ENCODE measurements at regions not wholly inside any gene's neighbourhood (a gene's known extent, or its start where the extent isn't known, plus 50 kb on each side); places are given as distances from the start of the nearest gene placed in this dataset.
"Not testable (repeated sequence)": the region's sequence is repeated elsewhere in the genome, so short reads cannot be mapped to it uniquely, and the experiment has no call there.

DNA sequence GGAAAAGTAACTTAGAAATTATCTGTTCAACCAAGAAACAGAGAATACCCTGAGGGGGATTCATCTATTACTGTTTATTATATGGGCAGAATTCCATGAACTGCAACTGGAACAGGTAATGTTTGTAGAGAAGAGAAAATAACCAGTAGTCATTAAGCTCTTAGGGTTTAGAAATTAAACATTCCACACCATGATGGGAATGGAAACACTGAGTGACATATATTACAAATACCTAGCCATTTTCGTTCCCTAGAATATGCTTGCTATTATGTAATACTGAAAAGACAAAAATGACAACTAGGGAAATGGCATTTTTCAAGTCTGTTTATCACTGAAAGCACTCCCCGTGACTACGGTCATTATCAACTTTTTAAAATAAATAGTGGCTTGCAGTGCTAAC is 1007.4 kb downstream of the GATA3 start:
- no peak for DNase-seq

DNA sequence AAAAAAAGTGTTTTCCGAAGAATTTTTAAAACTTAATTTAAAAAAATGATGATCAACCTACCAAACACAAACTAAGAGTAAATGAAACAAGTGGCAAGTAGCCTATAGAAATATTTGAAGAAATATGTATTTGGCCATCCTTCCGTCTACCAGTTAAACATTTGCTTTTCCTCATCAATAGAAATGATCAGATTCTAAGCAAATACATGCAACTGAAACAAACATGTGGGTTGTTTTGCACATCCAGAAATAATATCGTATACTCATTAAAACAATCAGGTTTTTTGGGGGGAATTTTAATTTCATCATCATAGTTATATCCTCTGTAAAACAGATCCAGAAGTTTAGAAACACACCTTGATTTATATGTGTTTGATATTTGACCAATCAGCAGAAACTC is 1011.7 kb downstream of the GATA3 start:
- DNase-seq: no peak

DNA sequence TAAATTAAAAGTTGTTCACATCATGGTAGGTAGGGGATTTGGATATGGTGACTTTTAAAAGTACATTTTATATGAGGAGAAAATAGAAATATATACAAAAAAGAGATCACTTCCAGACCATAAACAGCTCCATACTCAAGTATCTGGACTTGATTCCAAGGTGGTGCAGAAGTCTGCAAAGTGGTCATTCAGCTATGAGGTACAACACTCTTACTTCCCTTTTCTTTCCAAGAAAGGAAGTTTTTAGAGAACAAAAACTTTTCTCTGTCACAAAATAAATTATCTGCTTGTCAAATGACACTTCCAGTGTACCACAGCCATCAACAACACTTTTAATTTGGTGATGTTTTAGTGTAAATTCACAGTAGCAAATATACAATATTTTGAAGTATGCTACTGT is 1013.5 kb downstream of the GATA3 start:
- no peak for DNase-seq

DNA sequence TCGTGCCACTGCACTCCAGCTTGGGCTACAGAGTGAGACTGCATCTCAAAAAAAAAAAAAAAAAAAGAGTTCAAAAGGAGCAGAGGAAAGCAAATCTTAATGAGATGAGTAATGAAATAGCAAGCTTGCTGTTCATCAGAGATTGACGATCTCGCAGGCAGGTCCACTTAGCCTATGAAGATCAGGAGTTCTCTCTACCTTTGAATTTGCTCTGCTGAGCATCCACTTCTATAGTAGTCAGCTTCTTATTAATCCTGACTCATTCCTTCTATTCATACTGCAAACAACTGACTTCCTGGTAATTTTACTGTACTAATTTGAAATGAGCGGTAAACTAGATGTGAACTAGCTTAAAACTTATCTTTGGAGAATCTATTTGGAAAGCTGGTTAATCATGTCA is 1014.6 kb downstream of the GATA3 start:
- peak in 1 of 5 experiments; percentile 73 for DNase-seq

DNA sequence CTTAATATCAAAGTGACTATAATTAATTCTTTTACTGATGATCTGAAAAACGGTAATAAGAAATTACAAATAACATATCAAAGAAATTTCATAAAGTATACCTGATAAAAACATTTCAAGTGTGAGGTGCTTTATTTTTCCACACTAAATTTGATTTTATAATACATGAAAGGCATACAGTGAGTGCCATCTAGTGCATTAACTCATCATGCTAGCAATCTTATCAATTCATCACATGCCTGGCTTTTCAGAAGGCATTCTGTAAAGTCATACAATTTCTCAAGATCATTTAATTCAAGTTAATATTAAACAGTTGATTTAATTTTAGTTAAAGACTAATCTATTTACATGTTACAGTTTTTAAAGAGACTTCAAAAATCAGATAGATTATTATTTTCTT is 1020.9 kb downstream of the GATA3 start:
- DNase-seq: peak in 1 of 5 experiments; percentile 62

DNA sequence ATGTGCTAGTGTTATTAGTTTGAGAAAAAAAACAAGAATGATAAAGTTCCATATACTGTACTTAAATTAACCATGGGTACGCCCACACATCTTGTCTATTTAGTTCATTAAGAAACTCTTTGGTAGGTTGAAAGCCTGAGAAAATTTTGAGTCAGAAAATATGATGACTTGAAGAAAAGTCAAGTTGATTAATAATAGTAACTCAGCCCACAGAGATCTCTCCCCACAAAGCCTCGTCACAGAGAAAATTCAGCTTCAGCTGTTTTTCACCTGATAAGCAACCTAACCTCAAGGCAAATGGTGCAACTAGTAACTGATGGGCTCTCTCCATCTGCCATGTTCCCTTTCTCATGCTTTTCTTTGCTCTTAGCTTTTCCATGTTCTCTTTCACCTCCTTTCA is 1021.6 kb downstream of the GATA3 start:
- DNase-seq: peak in 1 of 5 experiments; percentile 83

DNA sequence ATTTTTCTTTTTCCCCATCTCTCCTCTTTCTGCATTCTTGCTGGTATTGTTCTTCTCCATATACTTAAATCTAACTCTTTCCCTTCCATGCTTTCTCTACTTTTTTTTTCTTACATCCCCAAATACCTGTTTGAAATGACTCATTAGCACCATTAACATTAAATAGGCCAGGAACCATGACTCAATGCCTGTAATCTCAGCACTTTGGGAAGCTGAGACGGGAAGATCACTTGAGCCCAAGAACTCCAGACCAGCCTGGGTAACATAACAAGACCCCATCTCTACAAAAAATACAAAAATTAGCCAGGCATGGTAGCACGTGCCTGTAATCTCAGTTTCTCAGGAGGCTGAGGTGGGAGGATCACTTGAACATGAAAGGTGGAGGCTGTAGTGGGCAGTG is 1026.8 kb downstream of the GATA3 start:
- DNase-seq: no peak

DNA sequence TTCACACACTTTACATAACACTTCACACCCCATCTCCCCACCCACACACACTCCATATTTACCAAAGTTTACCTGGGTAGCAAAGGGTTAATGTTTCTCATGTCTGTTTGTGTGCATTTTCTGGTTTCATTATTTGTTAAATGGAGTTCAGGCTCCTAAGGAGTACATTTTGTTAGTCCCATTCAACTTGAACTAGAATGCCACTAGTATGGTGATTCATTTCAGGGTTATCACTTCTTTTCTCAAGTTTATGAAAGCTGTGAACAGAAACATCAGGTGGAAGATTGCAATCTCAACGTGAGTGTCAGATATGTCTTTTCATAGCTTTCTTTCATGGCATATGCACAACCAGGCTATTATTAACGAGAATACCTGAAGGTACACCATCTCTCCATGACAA is 1027.5 kb downstream of the GATA3 start:
- peak in 1 of 5 experiments; percentile 92 for DNase-seq

DNA sequence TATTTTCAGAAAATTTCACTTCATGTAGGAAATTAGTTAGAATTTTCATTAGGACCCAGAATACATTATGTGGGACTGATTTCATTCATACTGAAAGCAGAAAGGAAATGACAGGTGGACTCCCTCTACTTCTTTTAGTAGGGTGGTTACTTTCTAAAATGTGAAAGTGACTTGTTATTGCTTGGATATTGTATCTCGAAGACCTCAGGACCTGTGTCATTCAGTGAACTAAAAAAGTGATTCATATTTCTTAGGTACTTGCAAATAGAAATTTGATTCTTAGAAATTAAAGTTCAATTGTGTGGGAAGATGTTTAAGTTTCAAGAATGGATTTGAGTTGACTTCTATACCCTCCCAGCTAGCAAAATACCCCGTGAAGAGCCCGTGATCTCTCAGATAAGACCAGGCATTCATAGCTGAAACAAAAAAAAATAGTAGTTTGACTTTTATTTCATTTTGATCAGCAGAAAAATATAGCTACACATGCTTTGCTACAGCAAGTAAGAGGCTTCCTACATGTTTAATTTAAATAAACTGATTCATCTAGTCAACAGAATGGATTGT is 1037.1 kb downstream of the GATA3 start:
- DNase-seq: peak in 1 of 5 experiments; percentile 85

DNA sequence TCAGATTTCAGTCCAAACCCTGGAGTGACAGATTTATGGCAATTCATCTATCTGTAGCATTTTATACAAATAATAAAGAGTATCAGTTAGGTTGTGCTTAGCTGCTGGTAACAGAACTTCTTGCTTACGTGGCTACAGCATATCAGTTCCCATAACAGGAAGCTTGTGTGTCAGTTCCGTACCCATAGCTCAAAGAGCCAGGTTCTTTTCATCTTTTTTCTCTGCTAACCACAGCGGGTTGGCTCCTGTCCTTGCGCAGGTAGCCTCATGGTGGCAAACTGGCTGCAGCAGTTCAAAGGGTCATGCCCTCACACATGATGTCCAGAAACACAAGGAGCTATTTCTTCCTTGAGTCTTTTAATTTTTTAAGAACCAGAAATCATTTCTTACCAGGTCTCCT is 1041.8 kb downstream of the GATA3 start:
- peak in 3 of 5 experiments; percentile 18 to 89 (median 42) for DNase-seq

DNA sequence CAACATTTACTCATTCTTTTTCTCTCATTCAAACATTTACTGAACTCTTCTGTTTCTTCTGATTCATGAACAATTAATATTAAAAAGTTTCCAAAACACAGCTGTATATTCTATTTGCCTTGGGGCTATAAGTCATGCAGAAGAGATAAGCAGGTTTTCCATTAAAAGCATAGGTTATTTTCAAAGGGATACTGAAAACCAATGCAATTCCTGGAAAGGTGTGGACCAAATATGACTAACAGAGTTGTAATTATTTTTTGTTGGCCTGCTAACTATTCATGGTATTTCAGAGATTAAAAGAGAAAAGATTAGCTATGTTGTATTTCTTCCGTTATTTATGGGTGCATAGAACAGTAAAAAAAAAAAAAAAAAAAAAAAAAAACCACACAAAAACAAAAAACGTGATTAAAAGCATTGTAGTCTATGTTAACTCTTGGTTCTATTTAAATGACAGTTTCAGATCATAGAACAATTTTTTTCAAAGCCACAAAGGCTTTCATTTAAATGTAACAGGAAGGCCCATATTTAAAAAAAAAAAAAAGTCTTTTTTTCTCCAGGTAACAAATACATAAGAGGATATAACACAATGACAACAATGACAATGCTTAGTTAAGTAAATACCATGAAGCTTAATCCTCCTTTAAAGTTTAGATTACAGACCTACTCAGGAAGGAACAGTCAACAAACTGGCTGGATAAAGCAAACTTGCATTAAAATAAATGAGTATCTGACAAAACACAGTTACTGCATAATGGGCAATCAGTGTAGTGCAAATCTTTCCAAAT is 1042.9 kb downstream of the GATA3 start:
- DNase-seq: peak in 2 of 5 experiments; percentile 29 to 81

DNA sequence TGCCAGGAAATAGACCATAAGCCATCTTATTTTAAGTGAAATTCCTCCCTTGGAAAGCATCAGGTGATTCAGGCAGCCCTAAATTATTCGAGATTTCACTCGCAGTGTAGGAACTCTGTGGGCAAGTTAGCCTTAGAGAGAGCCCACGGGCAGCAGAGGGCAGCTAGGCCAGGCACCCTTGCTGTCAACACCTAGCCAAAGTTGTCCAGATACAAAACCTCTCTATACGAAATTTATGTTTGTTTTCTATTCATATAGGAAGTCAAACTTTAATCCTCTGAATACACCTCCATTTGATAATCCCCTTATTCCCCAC is 1043.5 kb downstream of the GATA3 start:
- DNase-seq: no peak

DNA sequence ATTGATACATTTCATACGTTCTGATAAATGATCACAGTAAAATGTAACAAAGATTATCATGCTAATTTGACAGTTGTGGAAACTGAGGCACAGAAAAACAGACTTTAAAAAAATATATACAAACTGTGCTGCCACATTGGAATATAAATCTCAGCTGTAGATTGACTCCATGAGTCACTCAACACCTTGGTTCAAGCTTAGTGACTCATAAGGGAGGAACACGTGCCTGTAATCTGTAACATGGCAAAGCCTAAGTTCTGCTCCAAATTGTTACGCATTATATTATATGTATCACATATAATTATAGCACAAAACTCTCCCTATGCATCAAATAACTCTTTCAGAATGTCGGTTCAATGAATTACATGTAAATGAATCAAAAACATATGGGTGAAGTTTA is 1047.5 kb downstream of the GATA3 start:
- no peak for DNase-seq

DNA sequence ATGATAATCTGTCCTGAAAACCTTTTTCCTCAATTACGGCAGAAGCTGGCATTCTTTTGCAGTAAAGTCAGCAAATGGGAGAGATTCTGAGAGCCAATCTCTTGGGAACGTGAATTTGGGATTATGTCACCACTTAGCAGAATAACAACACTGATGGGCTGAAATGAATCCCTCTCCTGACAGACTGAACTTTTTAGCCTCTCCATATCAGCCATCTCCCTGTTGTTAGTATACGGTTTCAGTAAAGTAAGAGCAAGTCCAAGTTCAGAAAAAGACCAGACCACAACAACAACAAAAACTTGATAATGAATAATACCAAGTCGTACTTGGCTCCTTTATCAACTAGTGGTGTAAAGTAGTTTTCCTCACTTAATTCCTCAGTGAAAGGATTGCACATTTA is 1048.8 kb downstream of the GATA3 start:
- DNase-seq: no peak

DNA sequence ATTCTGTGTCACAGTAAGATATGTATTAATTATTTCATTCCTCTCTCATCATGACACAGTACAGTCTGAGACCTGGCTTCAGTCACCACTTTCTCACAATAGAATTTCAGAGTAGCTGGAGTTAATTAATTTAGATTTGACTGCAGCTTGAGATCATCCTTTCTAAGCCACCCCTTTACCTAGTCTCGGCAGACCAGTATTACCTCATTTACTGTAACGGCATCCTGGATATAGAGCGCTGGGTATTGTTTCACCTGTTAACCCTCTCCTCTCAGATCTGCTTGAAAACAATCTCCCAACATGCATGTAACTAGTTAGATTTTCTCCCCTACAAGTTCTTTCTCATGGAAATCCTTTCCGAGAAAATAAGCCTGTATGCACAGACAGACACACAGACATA is 1057.5 kb downstream of the GATA3 start:
- no peak for DNase-seq

DNA sequence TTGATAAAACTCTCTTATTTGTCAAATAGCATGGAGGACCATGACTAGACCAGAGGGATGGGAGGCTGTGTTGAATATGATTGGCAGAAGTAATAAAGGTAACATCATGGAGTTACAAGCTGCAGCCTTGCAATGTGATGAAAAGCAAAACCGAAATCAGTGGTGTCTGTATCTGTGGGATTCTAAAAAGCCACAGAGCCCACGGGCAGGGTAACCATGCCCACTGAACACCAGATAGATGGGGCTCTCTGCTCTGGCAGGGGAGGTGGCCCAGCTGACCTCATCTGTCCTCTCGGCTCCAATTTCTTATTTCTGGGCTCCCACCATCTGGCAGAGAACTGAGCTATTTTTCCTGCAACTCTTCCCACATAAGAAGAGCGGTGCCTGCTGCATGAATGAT is 1072.2 kb downstream of the GATA3 start:
- peak in 1 of 5 experiments; percentile 58 for DNase-seq

DNA sequence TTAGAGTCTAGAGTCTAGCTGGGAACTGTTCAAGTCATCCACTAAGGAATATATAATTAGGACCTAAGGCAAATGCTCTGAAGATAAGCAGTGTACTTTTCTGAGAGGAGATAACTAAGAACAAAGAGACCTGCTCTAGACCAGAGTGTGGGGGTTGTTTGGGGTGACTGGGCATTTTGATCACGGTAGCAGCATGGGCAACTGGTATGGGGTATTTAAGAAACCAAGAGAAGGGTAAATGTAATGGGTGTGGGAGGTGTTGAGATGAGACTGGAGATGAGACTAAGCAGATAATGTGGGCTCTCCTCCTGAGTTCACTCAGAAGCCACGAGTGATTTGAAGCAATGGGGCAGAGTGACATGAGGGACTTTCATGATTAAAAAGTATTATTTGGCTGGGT is 1082.9 kb downstream of the GATA3 start:
- peak in 1 of 5 experiments; percentile 3 for DNase-seq

DNA sequence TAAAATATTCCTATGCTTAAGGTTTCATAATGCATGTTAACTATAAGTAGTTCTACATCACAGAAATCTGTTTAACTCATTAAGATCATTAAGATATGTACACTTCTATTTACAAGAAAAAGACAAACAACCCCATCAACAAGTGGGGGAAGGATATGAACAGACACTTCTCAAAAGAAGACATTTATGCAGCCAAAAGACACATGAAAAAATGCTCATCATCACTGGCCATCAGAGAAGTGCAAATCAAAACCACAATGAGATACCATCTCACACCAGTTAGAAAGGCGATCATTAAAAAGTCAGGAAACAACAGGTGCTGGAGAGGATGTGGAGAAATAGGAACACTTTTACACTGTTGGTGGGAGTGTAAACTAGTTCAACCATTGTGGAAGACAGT is 1084.3 kb downstream of the GATA3 start:
- DNase-seq: not testable (repeated sequence)

DNA sequence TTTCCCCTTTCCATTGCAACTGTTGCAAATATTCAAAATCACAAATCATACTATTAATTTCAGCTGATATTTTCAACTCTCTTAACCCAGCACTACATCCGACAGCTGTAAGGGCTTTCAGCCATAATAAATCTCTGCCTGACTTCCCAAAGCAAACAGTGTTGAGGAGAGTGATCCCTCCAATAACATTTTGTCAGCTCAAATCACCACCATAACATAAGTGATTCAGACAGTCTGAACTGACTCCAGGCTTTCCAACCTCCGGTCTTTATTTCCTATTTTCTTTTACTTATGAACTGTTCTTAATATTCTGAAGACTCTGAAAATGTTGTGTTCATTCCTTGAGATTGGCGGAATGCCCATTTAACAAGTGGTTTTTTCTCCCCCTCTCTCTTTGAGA is 1085.9 kb downstream of the GATA3 start:
- DNase-seq: no peak

DNA sequence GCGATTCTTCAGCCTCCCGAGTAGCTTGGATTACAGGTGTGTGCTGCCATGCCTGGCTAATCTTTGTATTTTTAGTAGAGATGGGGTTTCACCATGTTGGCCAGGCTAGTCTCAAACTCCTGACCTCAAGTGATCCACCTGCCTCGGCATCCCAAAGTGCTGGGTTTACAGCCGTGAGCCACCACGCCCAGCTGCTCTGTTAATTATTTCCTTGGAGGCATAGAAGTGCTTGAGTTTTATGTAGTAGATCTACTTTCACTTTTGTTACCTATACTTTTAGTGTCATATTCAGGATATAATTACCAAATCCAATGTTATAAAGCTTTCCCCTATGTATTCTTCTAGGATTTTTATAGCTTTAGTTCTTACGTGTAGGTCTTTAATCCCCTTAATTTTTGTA is 1093.0 kb downstream of the GATA3 start:
- DNase-seq: no peak

DNA sequence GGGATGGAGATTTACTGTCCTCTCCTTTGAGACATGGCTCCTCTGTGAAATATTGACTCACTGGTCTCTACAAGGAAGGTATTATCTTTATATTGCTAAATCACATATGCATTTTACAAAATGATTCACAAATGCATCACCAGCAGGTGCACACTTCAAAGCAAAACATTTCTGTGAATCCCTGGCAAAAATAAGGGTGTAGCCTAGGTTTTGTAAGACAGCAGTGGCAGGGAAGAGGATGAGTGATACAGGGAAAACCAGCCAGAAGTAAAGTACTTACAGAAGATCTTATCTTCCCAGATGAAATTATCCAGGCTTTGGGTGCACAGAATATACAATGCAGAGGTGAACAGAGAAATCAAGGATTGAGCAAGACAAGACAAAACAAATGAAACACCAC is 1094.6 kb downstream of the GATA3 start:
- DNase-seq: no peak

DNA sequence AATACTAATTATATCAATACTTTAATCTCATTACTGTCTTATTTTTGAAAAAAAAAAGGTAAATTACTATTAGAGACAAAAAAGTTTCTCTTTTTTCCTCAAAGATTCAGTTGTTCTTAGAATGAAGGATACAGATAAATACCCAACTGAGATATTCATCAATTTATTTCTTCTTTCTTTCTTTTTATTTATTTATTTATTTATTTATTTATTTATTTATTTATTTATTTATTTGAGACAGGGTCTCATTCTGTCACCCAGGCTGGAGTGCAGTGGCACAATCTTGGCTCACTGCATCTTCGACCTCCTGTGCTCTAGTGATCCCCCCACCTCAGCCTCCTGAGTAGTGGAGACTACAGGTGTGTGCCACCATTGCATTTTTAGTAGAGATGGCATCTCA is 1098.6 kb downstream of the GATA3 start:
- not testable (repeated sequence) for DNase-seq

DNA sequence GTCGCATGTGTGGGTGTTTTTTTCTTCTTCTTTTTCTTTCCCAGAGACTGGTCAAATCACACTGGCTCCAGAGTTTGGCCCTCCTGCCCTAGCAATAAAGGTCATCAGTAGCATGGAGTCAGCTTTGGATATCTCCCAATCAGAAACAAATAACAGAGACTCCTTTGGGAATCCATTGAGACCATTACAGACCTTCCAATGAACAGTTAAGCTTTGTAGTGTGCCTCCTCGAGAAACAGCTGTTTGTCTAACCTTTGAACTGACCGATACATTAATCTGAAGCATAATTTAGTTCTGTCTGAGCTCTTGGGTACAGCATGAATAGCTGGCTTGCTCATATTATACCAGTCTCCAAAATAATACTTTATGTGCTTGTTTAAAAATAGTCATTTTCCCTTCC is 1103.2 kb downstream of the GATA3 start:
- no peak for DNase-seq

DNA sequence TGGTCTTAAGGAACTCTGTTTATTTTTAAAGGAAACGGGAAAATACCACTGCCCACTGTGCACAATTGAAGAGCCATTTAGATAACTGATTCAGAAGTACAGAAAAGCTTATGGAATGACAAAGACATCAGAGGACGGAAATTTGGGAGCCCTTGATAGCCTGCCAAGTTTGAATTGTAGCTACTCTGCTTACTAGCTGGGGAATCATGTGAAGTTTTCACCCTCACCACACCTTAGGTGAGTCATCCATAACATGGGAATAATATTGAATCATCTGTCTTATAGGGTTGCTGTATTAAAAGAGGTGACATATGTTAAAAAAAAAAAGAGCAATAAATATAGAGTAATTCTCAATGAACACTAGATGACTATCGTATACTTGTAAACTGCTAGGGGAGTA is 1104.2 kb downstream of the GATA3 start:
- no peak for DNase-seq

DNA sequence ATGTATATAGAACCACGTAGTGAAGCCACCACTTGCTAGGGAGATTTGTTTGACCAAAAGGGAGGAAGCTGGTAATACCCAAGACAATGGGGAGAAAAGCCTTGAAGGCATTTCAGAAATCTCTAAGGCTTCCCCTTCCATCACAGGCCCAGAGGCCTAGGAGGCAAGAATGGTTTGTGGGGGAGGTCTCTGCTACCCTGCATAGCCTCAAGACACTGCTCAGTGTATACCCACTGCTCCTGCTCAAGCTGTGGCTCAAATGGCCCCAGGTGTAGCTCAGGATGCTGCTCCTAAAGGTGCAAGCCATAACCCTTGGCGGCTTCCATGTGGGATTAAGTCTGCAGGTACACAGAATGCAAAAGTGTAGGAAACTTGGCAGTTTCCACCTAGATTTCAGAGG is 1105.8 kb downstream of the GATA3 start:
- DNase-seq: no peak

Data from T-helper 2 cell (primary cell).